ENCODE measurements at regions not wholly inside any gene's neighbourhood (a gene's known extent, or its start where the extent isn't known, plus 50 kb on each side); places are given as distances from the start of the nearest gene placed in this dataset.

DNA sequence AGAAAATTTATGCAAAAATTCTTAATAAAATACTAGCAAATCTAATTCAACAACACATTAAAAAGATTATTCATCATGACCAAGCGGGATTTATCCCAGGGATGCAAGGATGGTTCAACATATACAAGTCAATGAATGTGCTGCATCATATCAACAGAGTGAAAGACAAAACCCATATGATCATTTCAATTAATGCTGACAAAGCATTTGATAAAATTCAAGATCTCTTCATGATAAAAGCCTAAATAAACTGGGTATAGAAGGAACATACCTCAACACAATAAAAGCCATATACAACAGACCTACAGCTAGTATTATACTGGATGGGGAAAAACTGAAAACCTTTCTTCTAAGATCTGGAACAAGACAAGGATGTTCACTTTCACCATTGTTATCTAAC lies 89.7 kb downstream of the KBTBD8 start:
- Histone ChIP-seq H3K4me1 (ENCODE audit: insufficient read depth, low read length) (peaks cover 5% of the 10 kb centered on the region), H3K36me3 (ENCODE audit: insufficient read depth, low read length) (no peaks in the 10 kb centered on the region)
- TF ChIP-seq, protein P1, sequence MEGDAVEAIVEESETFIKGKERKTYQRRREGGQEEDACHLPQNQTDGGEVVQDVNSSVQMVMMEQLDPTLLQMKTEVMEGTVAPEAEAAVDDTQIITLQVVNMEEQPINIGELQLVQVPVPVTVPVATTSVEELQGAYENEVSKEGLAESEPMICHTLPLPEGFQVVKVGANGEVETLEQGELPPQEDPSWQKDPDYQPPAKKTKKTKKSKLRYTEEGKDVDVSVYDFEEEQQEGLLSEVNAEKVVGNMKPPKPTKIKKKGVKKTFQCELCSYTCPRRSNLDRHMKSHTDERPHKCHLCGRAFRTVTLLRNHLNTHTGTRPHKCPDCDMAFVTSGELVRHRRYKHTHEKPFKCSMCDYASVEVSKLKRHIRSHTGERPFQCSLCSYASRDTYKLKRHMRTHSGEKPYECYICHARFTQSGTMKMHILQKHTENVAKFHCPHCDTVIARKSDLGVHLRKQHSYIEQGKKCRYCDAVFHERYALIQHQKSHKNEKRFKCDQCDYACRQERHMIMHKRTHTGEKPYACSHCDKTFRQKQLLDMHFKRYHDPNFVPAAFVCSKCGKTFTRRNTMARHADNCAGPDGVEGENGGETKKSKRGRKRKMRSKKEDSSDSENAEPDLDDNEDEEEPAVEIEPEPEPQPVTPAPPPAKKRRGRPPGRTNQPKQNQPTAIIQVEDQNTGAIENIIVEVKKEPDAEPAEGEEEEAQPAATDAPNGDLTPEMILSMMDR (IDR thresholded peaks at IDR 0.05; ENCODE audit: extremely low read depth, low read depth, low read length): no peak

DNA sequence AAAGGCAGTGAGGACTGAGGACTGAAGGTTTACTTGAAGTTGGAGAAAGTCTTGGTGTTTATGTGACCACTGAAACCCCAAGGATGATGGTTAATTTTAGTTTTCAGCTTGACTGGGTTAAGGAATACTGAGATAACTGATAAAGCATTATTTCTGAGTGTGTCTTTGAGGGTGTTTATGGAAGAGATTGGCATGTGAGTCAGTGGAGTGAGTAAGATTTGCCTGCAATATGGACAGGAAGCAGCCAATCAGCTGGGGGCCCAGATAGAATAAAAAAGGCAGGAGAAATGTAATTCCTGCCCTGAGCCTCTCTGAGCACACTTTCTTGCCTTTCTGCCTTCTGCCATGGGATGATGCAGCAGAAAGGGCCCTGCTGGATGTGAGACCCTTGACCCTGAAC lies 92.4 kb downstream of the KBTBD8 start:
- Histone ChIP-seq H3K4me1 (ENCODE audit: insufficient read depth, low read length) (peaks cover 9% of the 10 kb centered on the region), H2AFZ (ENCODE audit: low read length) (peak overlapping the region; percentile 34), H4K20me1 (ENCODE audit: insufficient read depth, low read length) (no peaks in the 10 kb centered on the region), H3K4me2 (ENCODE audit: insufficient read depth, low read length) (no peak overlapping the region), H3K9me3 (ENCODE audit: low read depth, low read length) (no peaks in the 10 kb centered on the region), H3K79me2 (ENCODE audit: insufficient read depth, low read length) (no peaks in the 10 kb centered on the region), H3K27ac (ENCODE audit: low read depth, low read length) (peak overlapping the region; percentile 18), H3K27me3 (ENCODE audit: insufficient read depth, low read length) (no peaks in the 10 kb centered on the region), H3K4me3 (ENCODE audit: insufficient read depth, low read length) (no peak overlapping the region), H3K36me3 (ENCODE audit: insufficient read depth, low read length) (no peaks in the 10 kb centered on the region)
- TF ChIP-seq, protein P1 (IDR thresholded peaks at IDR 0.05; ENCODE audit: extremely low read depth, low read depth, low read length): no peak
- DNase-seq (ENCODE audit: insufficient read length, low spot score, missing footprints): peak; percentile 18

More for the DNA sequence above, 89.7 kb downstream of the KBTBD8 start:
- Histone ChIP-seq H3K9me3 (ENCODE audit: low read depth, low read length) (no peaks in the 10 kb centered on the region), H2AFZ (ENCODE audit: low read length) (no peak overlapping the region), H3K4me2 (ENCODE audit: insufficient read depth, low read length) (no peak overlapping the region), H3K79me2 (ENCODE audit: insufficient read depth, low read length) (no peaks in the 10 kb centered on the region), H3K27ac (ENCODE audit: low read depth, low read length) (no peak overlapping the region), H3K4me3 (ENCODE audit: insufficient read depth, low read length) (no peak overlapping the region), H4K20me1 (ENCODE audit: insufficient read depth, low read length) (no peaks in the 10 kb centered on the region), H3K27me3 (ENCODE audit: insufficient read depth, low read length) (no peaks in the 10 kb centered on the region)
- DNase-seq (ENCODE audit: insufficient read length, low spot score, missing footprints): no peak

DNA sequence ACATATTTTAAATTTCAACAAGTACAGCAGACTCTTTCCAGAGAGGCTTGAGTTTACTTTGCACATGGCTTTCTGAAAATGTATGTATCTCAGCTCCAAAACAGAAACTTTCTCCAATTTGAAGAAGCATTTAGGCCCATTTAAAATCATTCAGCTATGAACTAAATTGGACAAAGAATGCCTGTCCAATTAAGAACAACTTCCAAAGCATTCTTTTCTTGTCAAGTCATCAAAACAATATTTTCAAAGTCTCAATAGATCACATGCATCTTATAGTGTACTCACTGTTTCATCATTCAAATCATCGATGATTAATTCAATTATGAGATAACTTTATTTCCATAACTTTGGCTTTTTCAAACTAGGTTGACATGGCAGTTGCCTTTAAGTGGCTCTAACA lies 95.2 kb downstream of the KBTBD8 start:
- Histone ChIP-seq H3K4me2 (ENCODE audit: insufficient read depth, low read length) (no peak overlapping the region), H2AFZ (ENCODE audit: low read length) (no peak overlapping the region), H3K4me3 (ENCODE audit: insufficient read depth, low read length) (no peak overlapping the region), H3K79me2 (ENCODE audit: insufficient read depth, low read length) (no peaks in the 10 kb centered on the region), H4K20me1 (ENCODE audit: insufficient read depth, low read length) (no peaks in the 10 kb centered on the region), H3K27me3 (ENCODE audit: insufficient read depth, low read length) (no peaks in the 10 kb centered on the region), H3K27ac (ENCODE audit: low read depth, low read length) (no peak overlapping the region), H3K4me1 (ENCODE audit: insufficient read depth, low read length) (peaks cover 9% of the 10 kb centered on the region), H3K36me3 (ENCODE audit: insufficient read depth, low read length) (no peaks in the 10 kb centered on the region), H3K9me3 (ENCODE audit: low read depth, low read length) (no peaks in the 10 kb centered on the region)
- DNase-seq (ENCODE audit: insufficient read length, low spot score, missing footprints): no peak
- TF ChIP-seq, protein P1 (IDR thresholded peaks at IDR 0.05; ENCODE audit: extremely low read depth, low read depth, low read length): no peak

DNA sequence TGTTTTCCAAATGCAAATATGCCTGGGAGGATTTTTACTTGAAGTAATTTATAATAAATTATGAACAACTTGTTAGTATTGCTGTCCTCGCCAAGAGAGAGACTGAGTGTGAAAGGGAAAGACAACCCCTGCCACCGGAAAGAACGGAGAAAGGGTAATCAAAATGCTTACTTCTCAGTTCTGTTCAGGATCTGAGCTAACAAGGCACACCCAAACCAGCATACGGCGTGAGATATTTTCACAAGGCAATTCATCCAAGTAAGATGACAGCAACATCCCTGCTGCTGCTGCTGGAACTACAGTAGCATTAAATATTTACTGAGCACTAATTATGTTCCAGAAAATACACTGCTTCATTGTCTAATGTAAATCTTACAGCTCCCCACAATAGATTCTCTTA lies 96.1 kb downstream of the KBTBD8 start:
- H3K9me3 ChIP-seq (ENCODE audit: low read depth, low read length): no peaks in the 10 kb centered on the region
- H3K79me2 ChIP-seq (ENCODE audit: insufficient read depth, low read length): no peaks in the 10 kb centered on the region
- no peaks in the 10 kb centered on the region for H3K27me3 ChIP-seq (ENCODE audit: insufficient read depth, low read length)
- TF ChIP-seq, protein P1 (IDR thresholded peaks at IDR 0.05; ENCODE audit: extremely low read depth, low read depth, low read length): no peak
- no peaks in the 10 kb centered on the region for H4K20me1 ChIP-seq (ENCODE audit: insufficient read depth, low read length)
- no peak overlapping the region for H3K4me3 ChIP-seq (ENCODE audit: insufficient read depth, low read length)
- no peak for DNase-seq (ENCODE audit: insufficient read length, low spot score, missing footprints)
- peak overlapping the region; percentile 31 for H2AFZ ChIP-seq (ENCODE audit: low read length)
- no peak overlapping the region for H3K27ac ChIP-seq (ENCODE audit: low read depth, low read length)
- H3K4me2 ChIP-seq (ENCODE audit: insufficient read depth, low read length): peak overlapping the region; percentile 48
- no peaks in the 10 kb centered on the region for H3K36me3 ChIP-seq (ENCODE audit: insufficient read depth, low read length)
- peaks cover 9% of the 10 kb centered on the region for H3K4me1 ChIP-seq (ENCODE audit: insufficient read depth, low read length)
